ENCODE measurements at regions not wholly inside any gene's neighbourhood (a gene's known extent, or its start where the extent isn't known, plus 50 kb on each side); places are given as distances from the start of the nearest gene placed in this dataset.

GRCh38 chr5:104088876-104089778, 526.5 kb upstream of the NUDT12 start:
- no peak for TF ChIP-seq CTCF (IDR thresholded peaks at IDR 0.05; ENCODE audit: extremely low read depth in 1 of 2, insufficient read depth in 1 of 2, low read depth in 1 of 2, low read length in 2 of 2)
- no peak for TF ChIP-seq POLR2A (IDR thresholded peaks at IDR 0.05; ENCODE audit: low read depth, low read length)
- no peak for TF ChIP-seq MAX (IDR thresholded peaks at IDR 0.05; ENCODE audit: insufficient read depth, insufficient read length)
- no peak for TF ChIP-seq POLR2AphosphoS5 (IDR thresholded peaks at IDR 0.05; ENCODE audit: insufficient read depth, low read depth, low read length)
- no peak for TF ChIP-seq EZH2 (IDR thresholded peaks at IDR 0.05; ENCODE audit: borderline replicate concordance, low read depth, low read length, severe bottlenecking)
- no peak for TF ChIP-seq MYC (IDR thresholded peaks at IDR 0.05; ENCODE audit: low read depth, low read length)
- TF ChIP-seq FOS (IDR thresholded peaks at IDR 0.05; ENCODE audit: borderline replicate concordance, insufficient read depth, low read length): no peak

Data from endothelial cell of umbilical vein (primary cell).